GM13976 (cell line): ENCODE measurements at regions not wholly inside any gene's neighbourhood (a gene's known extent, or its start where the extent isn't known, plus 50 kb on each side); places are given as distances from the start of the nearest gene placed in this dataset.

Source experiments
- DNase-seq: peaks from one replicate; pipeline ENCODE4 v3.0.0; 2012; ENCODE audit warnings: low spot score
- in situ Hi-C: fragments of 300-500 bp; cut with MboI; formaldehyde crosslinking; loops from one replicate; pipeline ENCODE4 v1.12.0; 2022; ENCODE audit warnings: low sequenced_read_pairs, mixed read lengths, inconsistent platforms; ENCODE audit not compliant: unreplicated experiment
- TF ChIP-seq, protein P1 (sequence below): IDR thresholded peaks from 2 replicates; pipeline ENCODE4 v1.5.1; 2012; ENCODE audit warnings: borderline replicate concordance, mild to moderate bottlenecking; ENCODE audit not compliant: insufficient read depth; ENCODE audit errors: extremely low read depth, missing control alignments, control extremely low read depth

DNA sequence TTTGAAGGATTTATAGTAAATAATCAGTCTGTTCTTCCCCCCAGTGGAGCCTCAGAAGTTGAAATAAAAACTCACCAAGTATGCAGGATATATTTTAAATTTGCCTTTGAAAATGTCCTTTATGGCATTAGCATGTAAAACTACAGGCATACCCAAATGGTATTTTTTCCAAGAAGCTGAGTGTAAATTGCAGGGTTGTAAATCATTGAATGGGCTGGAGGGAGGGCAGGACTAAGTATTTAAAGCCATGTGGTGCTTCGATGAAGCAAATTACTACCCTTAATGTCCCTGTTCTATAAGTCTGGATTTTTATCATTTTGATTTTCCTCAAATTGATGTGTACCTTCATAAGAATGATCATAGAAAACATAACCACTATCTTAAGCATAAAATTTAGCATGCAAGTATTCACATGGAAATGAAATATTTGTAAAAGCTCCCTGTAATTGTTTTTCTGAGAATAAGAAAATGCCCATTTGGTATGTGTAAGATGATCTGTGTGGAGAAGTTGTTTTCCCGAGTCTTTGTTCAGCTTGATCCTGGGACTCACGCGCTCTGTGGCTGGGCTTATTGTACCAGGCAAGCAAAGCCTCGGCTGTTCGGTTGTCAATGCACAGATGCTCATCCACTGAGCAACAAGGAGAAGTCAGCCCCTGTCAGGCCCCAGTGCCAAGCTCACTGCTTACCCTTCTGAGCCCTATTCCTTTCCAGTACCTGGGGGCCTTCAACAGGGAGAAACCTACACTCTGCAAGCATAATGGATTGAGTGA is 66.7 kb downstream of the CD164 start:
- no peak for DNase-seq
- in situ Hi-C loops: no loop called here
- TF ChIP-seq, protein P1, sequence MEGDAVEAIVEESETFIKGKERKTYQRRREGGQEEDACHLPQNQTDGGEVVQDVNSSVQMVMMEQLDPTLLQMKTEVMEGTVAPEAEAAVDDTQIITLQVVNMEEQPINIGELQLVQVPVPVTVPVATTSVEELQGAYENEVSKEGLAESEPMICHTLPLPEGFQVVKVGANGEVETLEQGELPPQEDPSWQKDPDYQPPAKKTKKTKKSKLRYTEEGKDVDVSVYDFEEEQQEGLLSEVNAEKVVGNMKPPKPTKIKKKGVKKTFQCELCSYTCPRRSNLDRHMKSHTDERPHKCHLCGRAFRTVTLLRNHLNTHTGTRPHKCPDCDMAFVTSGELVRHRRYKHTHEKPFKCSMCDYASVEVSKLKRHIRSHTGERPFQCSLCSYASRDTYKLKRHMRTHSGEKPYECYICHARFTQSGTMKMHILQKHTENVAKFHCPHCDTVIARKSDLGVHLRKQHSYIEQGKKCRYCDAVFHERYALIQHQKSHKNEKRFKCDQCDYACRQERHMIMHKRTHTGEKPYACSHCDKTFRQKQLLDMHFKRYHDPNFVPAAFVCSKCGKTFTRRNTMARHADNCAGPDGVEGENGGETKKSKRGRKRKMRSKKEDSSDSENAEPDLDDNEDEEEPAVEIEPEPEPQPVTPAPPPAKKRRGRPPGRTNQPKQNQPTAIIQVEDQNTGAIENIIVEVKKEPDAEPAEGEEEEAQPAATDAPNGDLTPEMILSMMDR: no peak

DNA sequence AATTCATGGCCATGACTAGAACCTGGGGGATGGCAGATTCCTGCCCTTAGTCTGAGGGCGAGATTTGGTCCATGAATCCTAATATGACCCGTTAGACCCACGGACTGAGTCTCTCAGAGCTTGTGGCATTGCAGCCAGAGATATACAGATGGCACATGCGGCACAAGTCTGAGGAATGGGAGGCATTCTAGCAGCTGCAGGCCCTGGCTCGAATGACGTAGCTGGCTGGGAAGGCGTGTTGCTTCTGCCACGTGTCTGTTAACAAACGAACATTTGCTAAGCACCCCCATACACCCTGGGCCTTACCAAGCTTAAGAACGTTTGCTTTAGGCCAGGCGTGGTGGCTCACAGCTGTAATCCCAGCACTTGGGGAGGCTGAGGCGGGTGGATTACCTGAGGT is 68.0 kb downstream of the CD164 start:
- TF ChIP-seq, protein P1: no peak
- in situ Hi-C loops: no loop called here
- DNase-seq: no peak

DNA sequence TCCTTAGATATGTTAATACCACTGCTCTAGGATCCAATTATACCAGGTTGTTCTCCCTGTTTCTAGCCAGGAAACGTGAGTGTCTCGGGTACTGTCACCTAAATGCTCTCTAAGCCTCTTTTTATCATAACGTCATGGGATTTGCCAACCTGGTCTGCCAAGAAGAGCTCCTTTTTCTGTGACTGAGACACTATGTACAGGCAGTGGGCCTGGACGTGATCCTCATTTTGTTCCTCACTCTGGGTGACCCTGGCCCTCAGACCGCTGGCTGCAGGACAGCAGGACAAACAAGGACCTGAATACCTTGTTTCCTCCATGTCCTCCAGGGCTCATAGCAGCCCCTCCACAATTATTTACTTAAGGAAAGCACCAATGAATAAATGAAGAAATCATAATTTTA is 69.1 kb downstream of the CD164 start:
- in situ Hi-C loops: no loop called here
- TF ChIP-seq, protein P1: no peak
- no peak for DNase-seq

DNA sequence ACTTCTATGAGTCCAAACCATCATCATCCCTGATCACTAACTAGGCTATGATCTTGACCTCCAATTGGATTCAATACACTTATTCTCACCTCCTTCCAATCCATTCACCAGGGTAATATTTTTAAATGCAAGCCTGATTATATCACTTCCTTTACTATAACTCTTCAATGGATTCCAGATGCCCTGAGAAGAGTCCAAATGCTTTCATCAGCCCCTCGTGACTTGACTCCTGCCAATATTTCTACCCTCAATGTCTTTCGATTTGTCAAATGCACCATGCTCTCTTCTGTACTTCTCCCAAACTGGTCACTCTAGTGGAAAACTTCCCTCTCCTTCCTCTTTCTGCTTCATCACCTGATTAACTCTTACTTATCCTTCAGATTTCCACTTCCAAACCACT is 70.8 kb downstream of the CD164 start:
- in situ Hi-C loops: no loop called here
- TF ChIP-seq, protein P1: no peak
- DNase-seq: no peak

DNA sequence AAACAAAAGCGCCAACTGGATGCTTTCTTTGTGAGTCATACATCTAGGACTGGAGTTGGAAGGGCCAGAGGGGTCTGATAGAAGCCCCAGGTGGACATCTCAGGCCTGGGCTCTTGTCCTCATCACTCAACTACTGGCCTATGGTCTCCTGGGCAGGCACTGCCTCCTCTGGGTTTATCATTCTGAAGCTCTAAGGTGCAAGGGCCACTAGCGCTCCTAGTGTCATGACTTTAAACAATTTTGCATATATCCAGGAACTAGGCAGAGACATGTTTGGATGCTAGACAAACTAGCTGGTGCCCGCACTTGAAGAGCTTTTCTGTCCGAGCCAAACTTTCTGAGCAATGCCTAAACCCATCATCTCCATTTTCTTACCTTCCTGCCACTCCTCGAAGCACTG is 72.3 kb downstream of the CD164 start:
- in situ Hi-C loops: no loop called here
- TF ChIP-seq, protein P1: no peak
- DNase-seq: no peak

DNA sequence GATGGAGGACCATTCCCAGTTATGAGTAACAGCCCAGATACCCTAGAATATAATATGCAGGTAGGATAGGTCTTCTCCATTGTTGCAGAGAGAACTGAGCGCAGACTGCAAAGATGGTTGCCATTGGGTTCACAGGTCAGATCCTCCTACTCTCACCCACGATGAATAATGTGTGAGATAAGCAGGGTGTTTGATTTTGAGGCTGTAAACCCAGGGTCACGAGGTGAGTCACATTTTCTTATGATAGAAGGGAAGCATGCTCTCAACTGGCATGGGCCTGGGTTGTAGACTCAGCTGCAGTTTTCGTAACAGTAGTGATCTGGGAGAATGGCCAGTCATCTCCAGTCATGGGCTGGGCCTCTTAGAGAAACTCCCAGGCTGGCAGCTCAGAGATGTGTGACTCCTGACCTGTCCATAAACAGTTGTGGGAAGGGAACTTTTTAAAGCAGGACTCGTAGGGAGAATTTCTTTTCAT is 74.2 kb downstream of the CD164 start:
- in situ Hi-C loops: no loop called here
- TF ChIP-seq, protein P1: no peak
- no peak for DNase-seq
